PC-3 (cell line): ENCODE measurements at regions not wholly inside any gene's neighbourhood (a gene's known extent, or its start where the extent isn't known, plus 50 kb on each side); places are given as distances from the start of the nearest gene placed in this dataset.

ENCODE experiments used
- EZH2 ChIP-seq: fragments of 300-600 bp; sonication (generic); IDR thresholded peaks from one replicate; pipeline ENCODE4 v1.6.1; 2017; ENCODE audit warnings: antibody characterized with exemption, mild to moderate bottlenecking, low read length; ENCODE audit not compliant: unreplicated experiment
- EZH2phosphoT487 ChIP-seq: fragments of 300-600 bp; sonication (generic); IDR thresholded peaks from 2 replicates; pipeline ENCODE4 v1.6.1; 2018; ENCODE audit warnings: mild to moderate bottlenecking, antibody characterized with exemption, low read length, borderline replicate concordance
- TF ChIP-seq, protein P1 (sequence below): fragments of 300-600 bp; sonication (generic); conservative IDR thresholded peaks from 2 replicates; pipeline ENCODE4 v1.5.1; 2017; ENCODE audit warnings: antibody characterized with exemption, low read depth, mild to moderate bottlenecking, low read length

DNA sequence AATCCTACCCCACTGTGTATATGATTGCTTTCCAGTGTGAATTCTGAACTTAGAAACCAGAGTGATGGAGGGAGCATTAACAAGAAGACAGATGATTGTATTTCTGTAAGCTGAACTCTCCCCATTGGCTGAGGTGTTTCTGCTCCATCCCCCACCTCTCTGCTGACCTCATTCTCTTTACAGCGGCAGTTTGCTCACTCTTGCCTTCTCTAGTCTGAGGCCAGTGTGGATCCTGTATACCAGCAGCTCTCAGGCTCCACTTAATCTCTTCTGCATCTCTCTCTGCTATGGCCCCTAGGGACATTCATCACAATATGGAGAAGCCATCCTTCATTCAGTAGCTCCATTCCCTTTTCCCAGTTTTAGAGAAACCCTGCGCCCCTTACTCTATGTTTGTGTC lies 358.8 kb downstream of the MAN2A1 start:
- TF ChIP-seq, protein P1, sequence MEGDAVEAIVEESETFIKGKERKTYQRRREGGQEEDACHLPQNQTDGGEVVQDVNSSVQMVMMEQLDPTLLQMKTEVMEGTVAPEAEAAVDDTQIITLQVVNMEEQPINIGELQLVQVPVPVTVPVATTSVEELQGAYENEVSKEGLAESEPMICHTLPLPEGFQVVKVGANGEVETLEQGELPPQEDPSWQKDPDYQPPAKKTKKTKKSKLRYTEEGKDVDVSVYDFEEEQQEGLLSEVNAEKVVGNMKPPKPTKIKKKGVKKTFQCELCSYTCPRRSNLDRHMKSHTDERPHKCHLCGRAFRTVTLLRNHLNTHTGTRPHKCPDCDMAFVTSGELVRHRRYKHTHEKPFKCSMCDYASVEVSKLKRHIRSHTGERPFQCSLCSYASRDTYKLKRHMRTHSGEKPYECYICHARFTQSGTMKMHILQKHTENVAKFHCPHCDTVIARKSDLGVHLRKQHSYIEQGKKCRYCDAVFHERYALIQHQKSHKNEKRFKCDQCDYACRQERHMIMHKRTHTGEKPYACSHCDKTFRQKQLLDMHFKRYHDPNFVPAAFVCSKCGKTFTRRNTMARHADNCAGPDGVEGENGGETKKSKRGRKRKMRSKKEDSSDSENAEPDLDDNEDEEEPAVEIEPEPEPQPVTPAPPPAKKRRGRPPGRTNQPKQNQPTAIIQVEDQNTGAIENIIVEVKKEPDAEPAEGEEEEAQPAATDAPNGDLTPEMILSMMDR: no peak
- TF ChIP-seq EZH2phosphoT487: no peak
- TF ChIP-seq EZH2: no peak
